ENCODE measurements at regions not wholly inside any gene's neighbourhood (a gene's known extent, or its start where the extent isn't known, plus 50 kb on each side); places are given as distances from the start of the nearest gene placed in this dataset.

DNA sequence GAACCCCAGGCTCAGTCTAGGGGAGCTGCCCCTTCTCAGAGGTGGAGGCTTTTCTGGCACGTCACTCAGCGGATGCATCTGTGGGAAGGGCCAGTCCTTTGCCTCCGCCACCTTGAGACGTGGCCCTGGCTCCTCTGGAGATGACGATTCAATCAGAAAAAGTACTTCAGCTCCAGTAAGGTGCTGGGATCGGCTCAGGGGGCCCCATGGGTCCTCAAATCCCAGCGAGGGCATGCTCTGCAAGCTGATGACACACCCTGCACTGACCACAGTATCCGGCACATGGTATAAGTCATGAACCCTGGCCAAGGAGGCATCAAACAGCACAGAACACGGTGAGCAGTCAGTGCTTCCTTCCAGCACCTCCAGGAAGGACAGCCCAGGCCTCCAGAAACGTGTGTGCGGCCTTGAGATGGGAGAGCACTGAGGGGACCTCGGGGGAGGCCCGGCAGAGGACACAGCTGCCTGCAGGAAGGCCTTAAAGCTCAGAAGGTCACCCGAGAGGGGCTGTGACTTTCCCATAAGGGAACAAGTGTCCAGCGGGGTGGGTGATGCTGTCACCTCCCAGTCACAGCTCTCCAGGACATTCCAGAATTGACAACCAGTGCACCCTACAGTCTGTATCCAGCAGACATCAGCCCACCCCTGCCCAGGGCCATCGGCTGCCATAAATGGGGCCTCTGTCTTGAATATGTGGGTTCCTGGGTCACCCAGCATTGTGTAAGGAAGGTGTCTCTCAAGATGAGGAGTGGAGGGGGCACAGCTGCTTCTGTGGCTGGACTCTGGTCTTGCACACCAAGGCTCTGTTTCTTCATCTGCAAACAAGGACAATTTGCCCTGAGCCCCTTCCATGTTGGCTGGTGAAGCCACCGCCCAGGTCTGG, 205.8 kb downstream of the NDUFA10 start:
- TF ChIP-seq, protein P1, sequence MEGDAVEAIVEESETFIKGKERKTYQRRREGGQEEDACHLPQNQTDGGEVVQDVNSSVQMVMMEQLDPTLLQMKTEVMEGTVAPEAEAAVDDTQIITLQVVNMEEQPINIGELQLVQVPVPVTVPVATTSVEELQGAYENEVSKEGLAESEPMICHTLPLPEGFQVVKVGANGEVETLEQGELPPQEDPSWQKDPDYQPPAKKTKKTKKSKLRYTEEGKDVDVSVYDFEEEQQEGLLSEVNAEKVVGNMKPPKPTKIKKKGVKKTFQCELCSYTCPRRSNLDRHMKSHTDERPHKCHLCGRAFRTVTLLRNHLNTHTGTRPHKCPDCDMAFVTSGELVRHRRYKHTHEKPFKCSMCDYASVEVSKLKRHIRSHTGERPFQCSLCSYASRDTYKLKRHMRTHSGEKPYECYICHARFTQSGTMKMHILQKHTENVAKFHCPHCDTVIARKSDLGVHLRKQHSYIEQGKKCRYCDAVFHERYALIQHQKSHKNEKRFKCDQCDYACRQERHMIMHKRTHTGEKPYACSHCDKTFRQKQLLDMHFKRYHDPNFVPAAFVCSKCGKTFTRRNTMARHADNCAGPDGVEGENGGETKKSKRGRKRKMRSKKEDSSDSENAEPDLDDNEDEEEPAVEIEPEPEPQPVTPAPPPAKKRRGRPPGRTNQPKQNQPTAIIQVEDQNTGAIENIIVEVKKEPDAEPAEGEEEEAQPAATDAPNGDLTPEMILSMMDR (optimal IDR thresholded peaks at IDR 0.05 in 1 of 3, IDR thresholded peaks at IDR 0.05 in 1 of 3, conservative IDR thresholded peaks at IDR 0.05 in 1 of 3; ENCODE audit: extremely low read depth in 1 of 3, insufficient read depth in 2 of 3, low read length in 3 of 3) = no peak
- no peak for TF ChIP-seq EZH2 (IDR thresholded peaks at IDR 0.05; ENCODE audit: low read length)

All from keratinocyte (primary cell).